Memory B cell (primary cell): ENCODE measurements at regions not wholly inside any gene's neighbourhood (a gene's known extent, or its start where the extent isn't known, plus 50 kb on each side); places are given as distances from the start of the nearest gene placed in this dataset.

ENCODE experiments used
- ATAC-seq: fragments of 150-1000 bp; cut with Tn5 transposase; 2 replicates; pipeline ENCODE4 v1.10.0; 2021; ENCODE audit warnings: low read depth, mild to moderate bottlenecking, moderate library complexity
- DNase-seq, 2 donors: peaks; one replicate each; pipeline ENCODE4 v3.0.0; 2022; ENCODE audit warnings: low spot score in 2 of 2
- H3K27ac Mint-ChIP-seq: one replicate; pipeline ENCODE4 v1.8.0; 2022; ENCODE audit warnings: mild to moderate bottlenecking, moderate library complexity, mixed read lengths
- H3K27me3 Mint-ChIP-seq: one replicate; pipeline ENCODE4 v1.8.0; 2022; ENCODE audit warnings: mixed read lengths
- H3K36me3 Mint-ChIP-seq: one replicate; pipeline ENCODE4 v1.8.0; 2022; ENCODE audit warnings: mild to moderate bottlenecking, mixed read lengths
- H3K4me1 Mint-ChIP-seq: one replicate; pipeline ENCODE4 v1.8.0; 2022; ENCODE audit warnings: mixed read lengths
- H3K4me3 Mint-ChIP-seq: one replicate; pipeline ENCODE4 v1.8.0; 2022; ENCODE audit warnings: mild to moderate bottlenecking, moderate library complexity, mixed read lengths
- H3K9me3 Mint-ChIP-seq: one replicate; pipeline ENCODE4 v1.8.0; 2022; ENCODE audit warnings: mixed read lengths

GRCh38 chr6:95071464-95071863 lies 505.9 kb upstream of the MANEA start:
- DNase-seq (no peak), ATAC-seq (no peak)
- Mint-ChIP-seq H3K9me3 (peaks cover 2% of the 10 kb centered on the region), H3K27ac (no peak overlapping the region), H3K4me3 (no peak overlapping the region), H3K27me3 (no peaks in the 10 kb centered on the region), H3K36me3 (no peaks in the 10 kb centered on the region), H3K4me1 (no peaks in the 10 kb centered on the region)

DNA sequence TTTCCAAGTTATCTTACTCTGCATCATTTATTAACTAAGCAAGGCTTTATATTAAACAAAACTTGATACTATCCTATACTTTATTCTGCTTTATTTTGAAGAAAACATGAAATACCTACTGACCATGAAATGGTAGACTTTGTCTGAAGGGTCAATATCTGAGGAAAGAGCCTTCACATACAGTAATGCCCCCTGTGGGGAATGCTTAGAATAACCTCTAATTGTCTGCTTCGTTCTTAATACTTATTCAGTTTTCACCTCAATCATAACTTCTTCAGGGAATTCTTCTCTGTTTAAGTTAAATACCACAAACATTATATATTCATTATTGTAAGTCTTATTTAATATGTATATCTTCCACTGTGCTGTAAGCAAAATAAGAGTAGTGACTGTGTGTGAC lies 498.9 kb upstream of the MANEA start:
- Mint-ChIP-seq H3K4me1 (no peaks in the 10 kb centered on the region), H3K4me3 (no peak overlapping the region), H3K36me3 (no peaks in the 10 kb centered on the region), H3K27ac (no peak overlapping the region), H3K27me3 (no peaks in the 10 kb centered on the region), H3K9me3 (no peaks in the 10 kb centered on the region)
- DNase-seq (no peak), ATAC-seq (no peak)

DNA sequence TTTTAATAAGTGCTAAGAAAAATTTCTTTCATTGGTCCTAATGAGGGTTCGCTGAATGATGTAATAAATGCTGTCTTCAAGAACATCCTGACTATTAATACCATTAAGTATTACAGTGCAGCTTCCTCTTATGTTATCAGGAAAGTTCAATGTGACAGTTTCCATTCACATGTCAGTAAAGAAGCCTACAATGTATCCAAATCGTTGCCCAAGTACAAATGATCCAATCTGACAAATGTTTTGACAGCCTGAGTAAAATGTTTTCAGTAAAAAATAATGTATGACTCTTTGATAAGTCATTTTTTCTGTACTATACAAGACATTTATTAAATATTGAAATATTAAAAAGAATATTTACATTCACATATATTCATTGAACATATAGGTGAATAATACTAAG lies 496.1 kb upstream of the MANEA start:
- Mint-ChIP-seq H3K36me3 (no peaks in the 10 kb centered on the region), H3K4me3 (no peak overlapping the region), H3K27me3 (no peaks in the 10 kb centered on the region), H3K4me1 (no peaks in the 10 kb centered on the region), H3K9me3 (no peaks in the 10 kb centered on the region), H3K27ac (no peak overlapping the region)
- ATAC-seq (no peak), DNase-seq (no peak)

DNA sequence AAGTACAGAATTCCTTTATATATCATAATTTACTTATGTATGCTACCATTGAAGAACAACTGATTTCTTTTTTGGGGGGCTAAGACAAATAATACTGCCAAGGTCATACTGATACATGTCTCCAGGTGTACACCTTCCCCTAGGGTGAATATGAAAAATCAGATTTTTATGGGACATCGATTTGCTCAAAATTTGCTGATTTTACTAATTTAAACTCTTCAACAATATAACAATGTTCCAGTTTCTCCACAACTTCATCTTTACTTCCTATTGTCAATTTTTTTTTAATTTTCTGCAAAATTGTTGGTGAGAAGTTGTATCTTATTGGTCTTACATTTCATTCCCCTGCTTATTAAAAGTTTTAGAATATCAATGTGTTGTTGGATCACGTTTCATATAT lies 495.4 kb upstream of the MANEA start:
- DNase-seq (no peak), ATAC-seq (no peak)
- H3K4me1 Mint-ChIP-seq = no peaks in the 10 kb centered on the region
- no peaks in the 10 kb centered on the region for H3K36me3 Mint-ChIP-seq
- H3K9me3 Mint-ChIP-seq = no peaks in the 10 kb centered on the region
- H3K27me3 Mint-ChIP-seq = no peaks in the 10 kb centered on the region
- no peak overlapping the region for H3K4me3 Mint-ChIP-seq
- H3K27ac Mint-ChIP-seq = no peak overlapping the region

- Mint-ChIP-seq H3K4me3 (no peak overlapping the region), H3K27ac (no peak overlapping the region), H3K4me1 (no peaks in the 10 kb centered on the region), H3K9me3 (no peaks in the 10 kb centered on the region), H3K36me3 (no peaks in the 10 kb centered on the region), H3K27me3 (no peaks in the 10 kb centered on the region)
- DNase-seq (no peak), ATAC-seq (no peak)
These were observed 493.8 kb upstream of the MANEA start for GRCh38 chr6:95083506-95083905.

- no peak overlapping the region for H3K4me3 Mint-ChIP-seq
- H3K36me3 Mint-ChIP-seq = no peaks in the 10 kb centered on the region
- no peak for ATAC-seq
- no peak overlapping the region for H3K27ac Mint-ChIP-seq
- H3K27me3 Mint-ChIP-seq = no peaks in the 10 kb centered on the region
- H3K4me1 Mint-ChIP-seq = no peaks in the 10 kb centered on the region
- H3K9me3 Mint-ChIP-seq = no peaks in the 10 kb centered on the region
- DNase-seq = no peak
These were observed 492.5 kb upstream of the MANEA start for GRCh38 chr6:95084867-95085266.

DNA sequence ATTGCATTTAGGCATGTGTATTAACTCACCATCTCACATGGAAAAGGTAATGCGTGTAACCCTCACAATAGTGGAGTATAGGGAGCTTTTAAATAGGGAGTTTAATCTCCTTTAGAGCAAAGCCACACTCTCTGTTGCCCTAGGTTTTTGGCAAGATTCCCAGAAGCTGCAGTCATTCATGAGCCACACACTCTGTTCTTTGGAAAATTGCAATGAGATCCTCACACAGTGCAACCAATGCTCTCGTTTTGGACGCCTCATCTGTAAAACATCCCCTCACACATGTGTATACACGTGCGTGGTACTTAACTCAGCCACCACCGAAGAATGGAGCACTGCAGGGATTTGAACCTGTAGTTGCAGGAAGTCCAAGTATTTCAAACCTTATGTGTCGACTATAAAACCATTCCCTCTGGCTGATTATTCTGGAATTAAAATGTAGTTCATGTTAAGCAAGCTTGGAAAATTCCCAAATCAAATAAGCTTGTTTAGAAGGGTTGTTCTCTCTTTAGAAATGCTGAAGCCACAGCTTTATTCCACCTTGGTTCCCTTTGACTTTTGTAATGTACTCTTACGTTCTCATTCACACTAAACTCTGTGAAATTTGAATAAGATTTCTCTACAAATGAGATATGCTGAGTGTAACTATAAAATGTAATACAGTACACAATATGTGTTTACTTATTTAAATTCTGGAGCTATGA lies 489.8 kb upstream of the MANEA start:
- Mint-ChIP-seq H3K9me3 (no peaks in the 10 kb centered on the region), H3K27me3 (no peaks in the 10 kb centered on the region), H3K27ac (no peak overlapping the region), H3K4me1 (no peaks in the 10 kb centered on the region), H3K4me3 (no peak overlapping the region), H3K36me3 (no peaks in the 10 kb centered on the region)
- no peak for DNase-seq
- no peak for ATAC-seq

DNA sequence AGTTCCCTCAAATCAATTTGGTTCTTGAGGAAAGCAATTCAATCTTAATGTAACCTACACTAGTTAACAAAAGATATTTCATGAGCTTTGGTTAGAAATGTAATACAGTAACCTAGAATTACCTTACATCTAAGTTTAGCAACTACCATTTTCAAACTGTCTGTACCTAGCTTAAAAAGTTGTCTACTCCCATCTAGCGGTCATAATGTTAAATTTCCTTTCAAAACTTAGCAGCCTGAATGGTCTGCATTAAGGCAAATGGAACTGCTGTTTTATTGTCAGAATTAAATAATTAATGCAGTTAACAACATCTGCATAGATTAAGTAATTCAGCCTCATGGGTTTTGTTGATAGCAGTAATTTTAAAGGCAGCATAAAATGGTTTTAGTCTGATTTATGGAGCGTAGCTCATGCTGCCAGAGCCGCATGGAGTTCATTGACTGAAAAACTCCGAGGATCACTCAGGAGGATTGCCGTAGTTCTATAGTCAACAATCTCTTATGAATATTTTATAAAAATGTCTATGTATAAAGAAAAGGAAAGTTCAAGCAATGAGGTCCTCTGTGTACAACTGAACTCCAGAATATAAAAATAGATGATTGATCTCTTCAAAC lies 485.4 kb upstream of the MANEA start:
- H3K27ac Mint-ChIP-seq = no peak overlapping the region
- DNase-seq = no peak

GRCh38 chr6:95093154-95093553 lies 484.2 kb upstream of the MANEA start:
- Mint-ChIP-seq H3K27me3 (no peaks in the 10 kb centered on the region), H3K4me3 (no peak overlapping the region), H3K36me3 (no peaks in the 10 kb centered on the region), H3K27ac (no peak overlapping the region), H3K4me1 (no peaks in the 10 kb centered on the region), H3K9me3 (no peaks in the 10 kb centered on the region)
- ATAC-seq (no peak), DNase-seq (no peak)

More for the DNA sequence above, 485.4 kb upstream of the MANEA start:
- Mint-ChIP-seq H3K27me3 (no peaks in the 10 kb centered on the region), H3K36me3 (no peaks in the 10 kb centered on the region), H3K4me1 (no peaks in the 10 kb centered on the region), H3K4me3 (no peak overlapping the region), H3K9me3 (no peaks in the 10 kb centered on the region)
- no peak for ATAC-seq

DNA sequence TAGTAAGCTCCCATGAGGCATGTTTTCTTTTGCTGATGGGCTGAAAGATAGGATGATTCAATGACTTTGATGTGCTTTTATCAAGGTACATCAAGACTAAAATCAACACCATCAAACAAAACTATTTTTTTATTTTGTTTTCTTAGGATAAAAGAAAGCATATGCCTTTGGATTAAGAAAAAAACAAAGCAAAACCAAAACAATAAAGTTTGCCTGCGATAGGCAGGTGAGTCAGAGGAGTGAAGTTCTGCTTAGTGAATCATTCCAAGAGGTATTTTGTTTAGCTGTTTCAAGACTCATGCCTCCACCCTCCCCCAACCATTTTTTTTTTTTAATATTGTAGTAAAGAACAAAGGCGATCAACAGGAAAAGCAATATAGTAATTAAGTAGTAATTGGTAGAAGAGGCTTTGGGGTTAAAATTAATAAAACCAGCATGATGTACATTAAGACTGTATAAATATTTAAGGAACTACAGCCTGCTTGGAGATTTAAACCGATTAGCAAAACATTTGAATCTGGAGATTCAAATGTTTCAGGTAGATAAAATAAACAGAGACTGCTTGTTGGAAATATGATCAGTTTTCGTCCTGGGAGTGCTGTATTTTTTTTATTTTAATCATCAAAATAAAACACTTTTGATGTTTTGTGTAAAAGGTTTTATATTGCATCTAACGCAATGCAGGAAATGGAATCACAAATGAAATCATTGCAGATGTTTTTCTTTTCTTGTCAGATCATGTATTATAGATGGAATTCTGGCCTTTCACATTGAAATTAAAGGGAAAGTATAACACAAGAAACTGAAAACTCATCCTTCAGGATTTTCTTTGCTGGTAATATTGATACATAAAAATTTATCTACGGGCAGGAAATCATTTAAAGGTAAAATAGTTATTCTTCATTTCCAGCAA lies 482.3 kb upstream of the MANEA start:
- Mint-ChIP-seq H3K9me3 (no peaks in the 10 kb centered on the region), H3K36me3 (no peaks in the 10 kb centered on the region), H3K27ac (no peak overlapping the region), H3K4me1 (no peaks in the 10 kb centered on the region), H3K4me3 (no peak overlapping the region), H3K27me3 (no peaks in the 10 kb centered on the region)
- ATAC-seq (no peak), DNase-seq (no peak)

GRCh38 chr6:95095855-95096254 lies 481.5 kb upstream of the MANEA start:
- ATAC-seq (no peak), DNase-seq (no peak)
- no peaks in the 10 kb centered on the region for H3K27me3 Mint-ChIP-seq
- no peaks in the 10 kb centered on the region for H3K9me3 Mint-ChIP-seq
- H3K4me3 Mint-ChIP-seq = no peak overlapping the region
- H3K4me1 Mint-ChIP-seq = no peaks in the 10 kb centered on the region
- H3K36me3 Mint-ChIP-seq = no peaks in the 10 kb centered on the region
- no peak overlapping the region for H3K27ac Mint-ChIP-seq

- DNase-seq = no peak
- Mint-ChIP-seq H3K36me3 (no peaks in the 10 kb centered on the region), H3K4me3 (no peak overlapping the region), H3K27ac (no peak overlapping the region), H3K27me3 (no peaks in the 10 kb centered on the region), H3K4me1 (no peaks in the 10 kb centered on the region), H3K9me3 (peaks cover 1% of the 10 kb centered on the region)
- no peak for ATAC-seq
These were observed 477.9 kb upstream of the MANEA start for GRCh38 chr6:95099410-95099809.

GRCh38 chr6:95109212-95109611 lies 468.1 kb upstream of the MANEA start:
- Mint-ChIP-seq H3K36me3 (no peaks in the 10 kb centered on the region), H3K9me3 (no peaks in the 10 kb centered on the region), H3K27ac (no peak overlapping the region), H3K27me3 (no peaks in the 10 kb centered on the region), H3K4me1 (no peaks in the 10 kb centered on the region), H3K4me3 (no peak overlapping the region)
- no peak for ATAC-seq
- DNase-seq = no peak

DNA sequence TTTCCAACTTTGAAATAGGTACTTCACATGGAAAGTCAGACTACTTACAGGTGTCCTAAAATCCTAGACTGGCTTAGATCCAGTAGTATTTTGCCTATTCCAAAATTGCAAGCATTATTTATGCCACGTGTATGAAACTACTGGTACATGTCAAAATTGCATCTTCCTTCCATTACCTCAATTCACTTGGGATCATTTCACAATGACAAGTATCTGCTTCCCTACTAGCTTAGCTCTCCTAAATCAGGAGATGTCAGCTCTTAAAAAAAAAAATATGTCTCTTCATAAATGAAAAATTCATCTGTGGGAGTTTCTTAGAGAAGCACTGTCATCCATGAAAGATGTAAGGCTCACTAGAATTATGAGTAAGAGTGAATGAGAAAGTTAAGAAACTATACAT lies 466.6 kb upstream of the MANEA start:
- H3K9me3 Mint-ChIP-seq = no peaks in the 10 kb centered on the region
- no peak overlapping the region for H3K4me3 Mint-ChIP-seq
- H3K4me1 Mint-ChIP-seq = no peaks in the 10 kb centered on the region
- H3K27ac Mint-ChIP-seq = no peak overlapping the region
- no peaks in the 10 kb centered on the region for H3K36me3 Mint-ChIP-seq
- ATAC-seq = no peak
- no peak for DNase-seq
- H3K27me3 Mint-ChIP-seq = no peaks in the 10 kb centered on the region
